ENCODE measurements at regions not wholly inside any gene's neighbourhood (a gene's known extent, or its start where the extent isn't known, plus 50 kb on each side); places are given as distances from the start of the nearest gene placed in this dataset.

- TF ChIP-seq, protein P1, sequence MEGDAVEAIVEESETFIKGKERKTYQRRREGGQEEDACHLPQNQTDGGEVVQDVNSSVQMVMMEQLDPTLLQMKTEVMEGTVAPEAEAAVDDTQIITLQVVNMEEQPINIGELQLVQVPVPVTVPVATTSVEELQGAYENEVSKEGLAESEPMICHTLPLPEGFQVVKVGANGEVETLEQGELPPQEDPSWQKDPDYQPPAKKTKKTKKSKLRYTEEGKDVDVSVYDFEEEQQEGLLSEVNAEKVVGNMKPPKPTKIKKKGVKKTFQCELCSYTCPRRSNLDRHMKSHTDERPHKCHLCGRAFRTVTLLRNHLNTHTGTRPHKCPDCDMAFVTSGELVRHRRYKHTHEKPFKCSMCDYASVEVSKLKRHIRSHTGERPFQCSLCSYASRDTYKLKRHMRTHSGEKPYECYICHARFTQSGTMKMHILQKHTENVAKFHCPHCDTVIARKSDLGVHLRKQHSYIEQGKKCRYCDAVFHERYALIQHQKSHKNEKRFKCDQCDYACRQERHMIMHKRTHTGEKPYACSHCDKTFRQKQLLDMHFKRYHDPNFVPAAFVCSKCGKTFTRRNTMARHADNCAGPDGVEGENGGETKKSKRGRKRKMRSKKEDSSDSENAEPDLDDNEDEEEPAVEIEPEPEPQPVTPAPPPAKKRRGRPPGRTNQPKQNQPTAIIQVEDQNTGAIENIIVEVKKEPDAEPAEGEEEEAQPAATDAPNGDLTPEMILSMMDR (IDR thresholded peaks at IDR 0.05; ENCODE audit: insufficient read depth, low read length), result no peak
- H3K4me3 ChIP-seq (ENCODE audit: low read depth, low read length), result no peak overlapping the region
- no peak for DNase-seq (ENCODE audit: low read depth)
These were observed 90.8 kb upstream of the FOXF1 start for GRCh38 chr16:86419518-86419917.

GRCh38 chr16:86421995-86422394, 88.3 kb upstream of the FOXF1 start:
- TF ChIP-seq, protein P1 (IDR thresholded peaks at IDR 0.05; ENCODE audit: insufficient read depth, low read length), result no peak
- no peak overlapping the region for H3K4me3 ChIP-seq (ENCODE audit: low read depth, low read length)

DNA sequence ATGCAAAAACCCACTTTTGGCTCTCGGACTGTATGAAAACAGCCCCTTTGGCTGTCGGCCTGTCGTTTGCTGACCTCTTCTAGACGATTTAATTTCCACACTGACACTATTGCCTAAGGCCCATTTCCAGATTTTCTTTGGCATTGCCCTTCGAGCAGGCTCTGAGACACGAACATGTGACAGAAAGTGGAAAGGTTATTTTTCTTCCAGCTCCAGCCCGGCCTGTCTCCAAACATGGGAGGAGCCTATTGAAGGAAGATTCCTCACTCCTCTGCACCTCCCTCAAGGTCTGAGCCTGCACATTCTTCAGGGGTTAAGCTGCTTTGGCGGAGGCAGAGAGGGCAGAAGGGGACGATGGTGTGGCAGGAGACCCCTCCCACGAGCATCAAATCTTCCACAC, 85.9 kb upstream of the FOXF1 start:
- no peak overlapping the region for H3K4me3 ChIP-seq (ENCODE audit: low read depth, low read length)

More at GRCh38 chr16:86421995-86422394, 88.3 kb upstream of the FOXF1 start:
- no peak for DNase-seq (ENCODE audit: low read depth)

DNA sequence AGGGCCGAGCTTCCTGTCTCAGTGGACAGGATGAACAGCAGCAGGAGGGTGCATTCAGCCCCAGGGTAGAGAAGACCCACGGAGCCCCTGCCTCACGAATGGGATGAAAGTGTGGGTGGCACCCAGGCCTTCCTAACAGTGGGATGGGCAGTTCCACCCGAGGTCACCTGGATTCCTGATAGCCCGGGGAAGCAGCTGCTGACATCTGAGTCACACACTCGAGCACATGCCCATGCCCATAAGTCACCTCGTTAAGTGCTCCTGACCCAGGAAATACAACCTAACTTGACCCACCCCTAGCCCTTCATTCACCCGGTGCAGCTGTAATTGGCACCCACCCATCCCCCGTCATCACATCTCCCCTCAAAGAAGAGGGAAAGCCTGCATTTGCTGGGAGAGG, 85.3 kb upstream of the FOXF1 start:
- H3K4me3 ChIP-seq (ENCODE audit: low read depth, low read length), result no peak overlapping the region
- DNase-seq (ENCODE audit: low read depth), result no peak
- TF ChIP-seq, protein P1 (IDR thresholded peaks at IDR 0.05; ENCODE audit: insufficient read depth, low read length), result no peak

More for the DNA sequence above, 85.9 kb upstream of the FOXF1 start:
- TF ChIP-seq, protein P1 (IDR thresholded peaks at IDR 0.05; ENCODE audit: insufficient read depth, low read length), result no peak
- DNase-seq (ENCODE audit: low read depth), result peak; percentile 35

GRCh38 chr16:86426063-86426642, 84.2 kb upstream of the FOXF1 start:
- TF ChIP-seq, protein P1 (IDR thresholded peaks at IDR 0.05; ENCODE audit: insufficient read depth, low read length), result no peak
- H3K4me3 ChIP-seq (ENCODE audit: low read depth, low read length), result no peak overlapping the region
- no peak for DNase-seq (ENCODE audit: low read depth)

DNA sequence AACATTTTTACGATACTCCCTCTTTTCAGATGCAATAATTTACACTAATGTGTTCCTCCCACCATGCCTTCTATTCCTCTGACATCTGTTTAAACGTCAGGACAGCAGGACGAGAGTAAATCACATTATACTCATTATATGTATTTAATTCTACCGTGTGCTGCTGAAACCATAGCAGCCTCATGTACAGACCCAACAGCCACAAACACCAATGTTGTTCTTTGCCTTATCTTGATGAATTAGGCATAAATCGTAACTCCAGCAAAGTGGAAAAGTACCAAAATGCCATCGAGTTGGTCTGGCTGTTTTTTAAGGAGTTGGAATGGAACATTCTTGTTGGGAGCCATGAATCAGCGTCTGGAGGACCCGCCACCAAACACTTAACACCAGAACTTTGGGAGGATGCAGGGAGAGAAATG, 82.9 kb upstream of the FOXF1 start:
- DNase-seq (ENCODE audit: low read depth), result no peak
- H3K4me3 ChIP-seq (ENCODE audit: low read depth, low read length), result no peak overlapping the region
- TF ChIP-seq, protein P1 (IDR thresholded peaks at IDR 0.05; ENCODE audit: insufficient read depth, low read length), result no peak

All from fibroblast of the aortic adventitia (primary cell).